Mesothelial cell of epicardium (in vitro differentiated cells): ENCODE measurements at regions not wholly inside any gene's neighbourhood (a gene's known extent, or its start where the extent isn't known, plus 50 kb on each side); places are given as distances from the start of the nearest gene placed in this dataset.
"Not testable (repeated sequence)": the region's sequence is repeated elsewhere in the genome, so short reads cannot be mapped to it uniquely, and the experiment has no call there.

Experiments used
- DNase-seq, 2 experiments: peaks; one replicate each; pipeline ENCODE4 v3.0.0; 2021; ENCODE audit warnings: low spot score in 2 of 2; ENCODE audit not compliant: unreplicated experiment in 2 of 2
- H3K27ac Mint-ChIP-seq: 2 replicates; pipeline ENCODE4 v1.8.0; 2021; ENCODE audit warnings: mixed read lengths
- H3K27me3 Mint-ChIP-seq: 2 replicates; pipeline ENCODE4 v1.8.0; 2021; ENCODE audit warnings: low read depth, mixed read lengths
- H3K36me3 Mint-ChIP-seq: 2 replicates; pipeline ENCODE4 v1.8.0; 2021; ENCODE audit warnings: mixed read lengths
- H3K4me1 Mint-ChIP-seq: 2 replicates; pipeline ENCODE4 v1.8.0; 2021; ENCODE audit warnings: mixed read lengths
- H3K4me3 Mint-ChIP-seq: 2 replicates; pipeline ENCODE4 v1.8.0; 2021; ENCODE audit warnings: mild to moderate bottlenecking, moderate library complexity, mixed read lengths
- H3K9me3 Mint-ChIP-seq: 2 replicates; pipeline ENCODE4 v1.8.0; 2021; ENCODE audit warnings: mixed read lengths
- CTCF ChIP-seq: fragments of 200-600 bp; sonication (generic); IDR thresholded peaks from one replicate; pipeline ENCODE4 v1.5.0; 2021; ENCODE audit warnings: antibody characterized with exemption; ENCODE audit not compliant: unreplicated experiment

GRCh38 chr7:113268757-113269156 is 150.4 kb upstream of the SMIM30 start:
- H3K9me3 Mint-ChIP-seq, result peaks cover 45% of the 10 kb centered on the region
- H3K36me3 Mint-ChIP-seq, result peaks cover 5% of the 10 kb centered on the region
- H3K4me1 Mint-ChIP-seq, result no peaks in the 10 kb centered on the region
- no peak for TF ChIP-seq CTCF
- H3K27me3 Mint-ChIP-seq, result no peaks in the 10 kb centered on the region
- H3K27ac Mint-ChIP-seq, result no peak overlapping the region
- DNase-seq, result no peak
- no peak overlapping the region for H3K4me3 Mint-ChIP-seq

GRCh38 chr7:113267885-113268284 is 149.5 kb upstream of the SMIM30 start:
- no peak for TF ChIP-seq CTCF
- H3K9me3 Mint-ChIP-seq, result peaks cover 41% of the 10 kb centered on the region
- no peaks in the 10 kb centered on the region for H3K4me1 Mint-ChIP-seq
- H3K4me3 Mint-ChIP-seq, result no peak overlapping the region
- no peak for DNase-seq
- no peaks in the 10 kb centered on the region for H3K27me3 Mint-ChIP-seq
- H3K27ac Mint-ChIP-seq, result no peak overlapping the region
- peaks cover 5% of the 10 kb centered on the region for H3K36me3 Mint-ChIP-seq

GRCh38 chr7:113267271-113267670 is 148.9 kb upstream of the SMIM30 start:
- peaks cover 35% of the 10 kb centered on the region for H3K9me3 Mint-ChIP-seq
- no peak overlapping the region for H3K27ac Mint-ChIP-seq
- no peaks in the 10 kb centered on the region for H3K4me1 Mint-ChIP-seq
- TF ChIP-seq CTCF, result no peak
- no peak for DNase-seq
- no peaks in the 10 kb centered on the region for H3K27me3 Mint-ChIP-seq
- H3K36me3 Mint-ChIP-seq, result peaks cover 5% of the 10 kb centered on the region
- H3K4me3 Mint-ChIP-seq, result no peak overlapping the region

GRCh38 chr7:113263749-113264148 is 145.4 kb upstream of the SMIM30 start:
- Mint-ChIP-seq H3K9me3 (peaks cover 8% of the 10 kb centered on the region), H3K27ac (no peak overlapping the region), H3K4me3 (no peak overlapping the region), H3K36me3 (no peaks in the 10 kb centered on the region), H3K27me3 (no peaks in the 10 kb centered on the region), H3K4me1 (no peaks in the 10 kb centered on the region)
- no peak for DNase-seq
- TF ChIP-seq CTCF, result no peak

- not testable (repeated sequence) for H3K4me1 Mint-ChIP-seq, H3K27ac Mint-ChIP-seq, H3K36me3 Mint-ChIP-seq, DNase-seq, H3K9me3 Mint-ChIP-seq, H3K4me3 Mint-ChIP-seq, H3K27me3 Mint-ChIP-seq
These were observed 144.9 kb upstream of the SMIM30 start for GRCh38 chr7:113263215-113263742.

GRCh38 chr7:113256883-113257531 is 138.7 kb upstream of the SMIM30 start:
- Mint-ChIP-seq H3K4me1 (no peaks in the 10 kb centered on the region), H3K27me3 (no peaks in the 10 kb centered on the region), H3K27ac (no peak overlapping the region), H3K4me3 (no peak overlapping the region), H3K36me3 (no peaks in the 10 kb centered on the region), H3K9me3 (peaks cover 4% of the 10 kb centered on the region)
- no peak for TF ChIP-seq CTCF
- DNase-seq, result no peak
